Astrocyte (in vitro differentiated cells and primary cell): ENCODE measurements at regions not wholly inside any gene's neighbourhood (a gene's known extent, or its start where the extent isn't known, plus 50 kb on each side); places are given as distances from the start of the nearest gene placed in this dataset.
A peak's percentile ranks its signal among the peaks of the same experiment; 100 is the strongest.

Source experiments
- DNase-seq: peaks from one replicate; pipeline ENCODE4 v3.0.0-alpha.2; 2010; ENCODE audit warnings: low read depth
- FAIRE-seq: peaks from 2 replicates; lab custom pipeline; 2011; peaks lifted over from hg19 to GRCh38; lab: Jason Lieb, UNC
- H2AFZ ChIP-seq: 2 replicates; pipeline ENCODE4 v1.6.0; 2012; ENCODE audit warnings: low read depth, low read length, inconsistent platforms
- H3K27ac ChIP-seq: 2 replicates; pipeline ENCODE4 v1.5.1; 2011; ENCODE audit warnings: low read depth, low read length, inconsistent platforms
- H3K27me3 ChIP-seq: 2 replicates; pipeline ENCODE4 v1.6.0; 2011; ENCODE audit warnings: low read length, inconsistent platforms; ENCODE audit not compliant: insufficient read depth
- H3K36me3 ChIP-seq: 2 replicates; pipeline ENCODE4 v1.5.1; 2011; ENCODE audit warnings: low read length, inconsistent platforms; ENCODE audit not compliant: insufficient read depth
- H3K4me1 ChIP-seq: 2 replicates; pipeline ENCODE4 v1.5.1; 2011; ENCODE audit warnings: low read length, inconsistent platforms; ENCODE audit not compliant: insufficient read depth
- H3K4me2 ChIP-seq: 2 replicates; pipeline ENCODE4 v1.6.0; 2012; ENCODE audit warnings: low read length, inconsistent platforms
- H3K4me3 ChIP-seq: 2 replicates; pipeline ENCODE4 v1.5.1; 2011; ENCODE audit warnings: low read depth, mild to moderate bottlenecking, low read length, inconsistent platforms; ENCODE audit not compliant: insufficient read depth
- H3K79me2 ChIP-seq: 2 replicates; pipeline ENCODE4 v1.6.0; 2012; ENCODE audit warnings: mild to moderate bottlenecking, low read length, inconsistent platforms; ENCODE audit not compliant: insufficient read depth
- H3K9ac ChIP-seq: 2 replicates; pipeline ENCODE4 v1.6.0; 2012; ENCODE audit warnings: mild to moderate bottlenecking, low read length, inconsistent platforms
- H3K9me3 ChIP-seq: 2 replicates; pipeline ENCODE4 v1.5.1; 2012; ENCODE audit warnings: low read depth, mild to moderate bottlenecking, low read length, inconsistent platforms; ENCODE audit not compliant: insufficient read depth
- H4K20me1 ChIP-seq: 2 replicates; pipeline ENCODE4 v1.6.0; 2012; ENCODE audit warnings: low read length, inconsistent platforms; ENCODE audit not compliant: insufficient read depth
- H3K27ac Mint-ChIP-seq: one replicate; pipeline ENCODE4 v1.8.0; 2021; ENCODE audit warnings: mild to moderate bottlenecking, mixed read lengths; ENCODE audit not compliant: unreplicated experiment
- H3K27me3 Mint-ChIP-seq: one replicate; pipeline ENCODE4 v1.8.0; 2021; ENCODE audit warnings: low read depth, mixed read lengths; ENCODE audit not compliant: unreplicated experiment
- H3K36me3 Mint-ChIP-seq: one replicate; pipeline ENCODE4 v1.8.0; 2021; ENCODE audit warnings: low read depth, mixed read lengths; ENCODE audit not compliant: unreplicated experiment
- H3K4me1 Mint-ChIP-seq: one replicate; pipeline ENCODE4 v1.8.0; 2021; ENCODE audit warnings: low read depth, mixed read lengths; ENCODE audit not compliant: unreplicated experiment
- H3K4me3 Mint-ChIP-seq: one replicate; pipeline ENCODE4 v1.8.0; 2021; ENCODE audit warnings: mild to moderate bottlenecking, moderate library complexity, mixed read lengths; ENCODE audit not compliant: unreplicated experiment
- H3K9me3 Mint-ChIP-seq: one replicate; pipeline ENCODE4 v1.8.0; 2021; ENCODE audit warnings: mild to moderate bottlenecking, mixed read lengths; ENCODE audit not compliant: unreplicated experiment
- CTCF ChIP-seq: IDR thresholded peaks from 2 replicates; pipeline ENCODE4 v1.5.1; 2011; ENCODE audit warnings: low read depth, mild to moderate bottlenecking, inconsistent platforms, low read length, moderate library complexity; ENCODE audit not compliant: insufficient read depth
- EZH2 ChIP-seq: IDR thresholded peaks from 2 replicates; pipeline ENCODE4 v1.6.1; 2012; ENCODE audit warnings: mild to moderate bottlenecking, low read length, inconsistent platforms; ENCODE audit not compliant: insufficient read depth

GRCh38 chrX:115467961-115468360 lies 93.0 kb upstream of the PLS3 start:
- Mint-ChIP-seq H3K27me3 (no peaks in the 10 kb centered on the region), H3K9me3 (no peaks in the 10 kb centered on the region), H3K27ac (no peak overlapping the region), H3K4me3 (no peak overlapping the region), H3K36me3 (no peaks in the 10 kb centered on the region), H3K4me1 (no peaks in the 10 kb centered on the region)
- no peak overlapping the region for H2AFZ ChIP-seq
- no peaks in the 10 kb centered on the region for H3K27me3 ChIP-seq
- no peaks in the 10 kb centered on the region for H3K36me3 ChIP-seq
- no peak overlapping the region for H3K27ac ChIP-seq
- no peak overlapping the region for H3K4me2 ChIP-seq
- H3K79me2 ChIP-seq, result no peaks in the 10 kb centered on the region
- FAIRE-seq (no peak), DNase-seq (no peak)
- no peaks in the 10 kb centered on the region for H4K20me1 ChIP-seq
- no peak overlapping the region for H3K4me3 ChIP-seq
- no peaks in the 10 kb centered on the region for H3K4me1 ChIP-seq
- TF ChIP-seq CTCF, result no peak
- no peak for TF ChIP-seq EZH2
- H3K9me3 ChIP-seq, result no peaks in the 10 kb centered on the region
- no peak overlapping the region for H3K9ac ChIP-seq

- Histone ChIP-seq H3K27me3 (no peaks in the 10 kb centered on the region), H3K9ac (no peak overlapping the region), H3K4me3 (no peak overlapping the region), H2AFZ (no peak overlapping the region), H3K27ac (no peak overlapping the region), H3K36me3 (no peaks in the 10 kb centered on the region), H3K9me3 (no peaks in the 10 kb centered on the region), H3K4me2 (no peak overlapping the region), H3K79me2 (no peaks in the 10 kb centered on the region), H4K20me1 (no peaks in the 10 kb centered on the region), H3K4me1 (no peaks in the 10 kb centered on the region)
- FAIRE-seq (peak; percentile 92), DNase-seq (no peak)
- Mint-ChIP-seq H3K36me3 (no peaks in the 10 kb centered on the region), H3K4me1 (no peaks in the 10 kb centered on the region), H3K9me3 (no peaks in the 10 kb centered on the region), H3K27me3 (no peaks in the 10 kb centered on the region), H3K27ac (no peak overlapping the region), H3K4me3 (no peak overlapping the region)
- no peak for TF ChIP-seq CTCF
- no peak for TF ChIP-seq EZH2
Measured at GRCh38 chrX:115472131-115472530, 88.8 kb upstream of the PLS3 start.

GRCh38 chrX:115486510-115486909 lies 74.5 kb upstream of the PLS3 start:
- H3K9me3 Mint-ChIP-seq, result peaks cover 2% of the 10 kb centered on the region
- no peaks in the 10 kb centered on the region for H3K36me3 ChIP-seq
- no peak overlapping the region for H2AFZ ChIP-seq
- no peak overlapping the region for H3K4me3 Mint-ChIP-seq
- DNase-seq (no peak), FAIRE-seq (no peak)
- H3K79me2 ChIP-seq, result no peaks in the 10 kb centered on the region
- H3K9ac ChIP-seq, result no peak overlapping the region
- no peak overlapping the region for H3K4me2 ChIP-seq
- H3K27ac Mint-ChIP-seq, result no peak overlapping the region
- H3K36me3 Mint-ChIP-seq, result no peaks in the 10 kb centered on the region
- TF ChIP-seq CTCF (no peak), EZH2 (no peak)
- no peak overlapping the region for H3K27ac ChIP-seq
- H3K27me3 Mint-ChIP-seq, result no peaks in the 10 kb centered on the region
- H3K9me3 ChIP-seq, result no peaks in the 10 kb centered on the region
- no peaks in the 10 kb centered on the region for H4K20me1 ChIP-seq
- no peaks in the 10 kb centered on the region for H3K4me1 ChIP-seq
- H3K4me1 Mint-ChIP-seq, result no peaks in the 10 kb centered on the region
- H3K27me3 ChIP-seq, result no peaks in the 10 kb centered on the region
- H3K4me3 ChIP-seq, result no peak overlapping the region
